Bronchial epithelial cell (primary cell): ENCODE measurements at regions not wholly inside any gene's neighbourhood (a gene's known extent, or its start where the extent isn't known, plus 50 kb on each side); places are given as distances from the start of the nearest gene placed in this dataset.

Source experiments
- DNase-seq: peaks from one replicate; pipeline ENCODE4 v3.0.0-alpha.2; 2010; ENCODE audit warnings: low read depth
- FAIRE-seq: peaks from 2 replicates; lab custom pipeline; 2011; peaks lifted over from hg19 to GRCh38; lab: Jason Lieb, UNC
- H3K27me3 ChIP-seq: 2 replicates; pipeline ENCODE4 v1.5.1; 2011; ENCODE audit warnings: low read length; ENCODE audit not compliant: control insufficient read depth, insufficient read depth
- H3K36me3 ChIP-seq: 2 replicates; pipeline ENCODE4 v1.5.1; 2011; ENCODE audit warnings: low read length; ENCODE audit not compliant: control insufficient read depth, insufficient read depth
- H3K4me3 ChIP-seq: 2 replicates; pipeline ENCODE4 v1.5.1; 2011; ENCODE audit warnings: mild to moderate bottlenecking, low read depth, low read length, control low read depth
- CTCF ChIP-seq: IDR thresholded peaks from 2 replicates; pipeline ENCODE4 v1.5.1; 2011; ENCODE audit warnings: mild to moderate bottlenecking, moderate library complexity, low read length, control low read depth, inconsistent platforms; ENCODE audit not compliant: insufficient read depth, severe bottlenecking

- FAIRE-seq (no peak), DNase-seq (no peak)
- no peak for TF ChIP-seq CTCF
- no peaks in the 10 kb centered on the region for H3K36me3 ChIP-seq
- H3K4me3 ChIP-seq: no peak overlapping the region
- H3K27me3 ChIP-seq: no peaks in the 10 kb centered on the region
Measured at GRCh38 chr6:51495610-51496396, 591.6 kb downstream of the PKHD1 start.

GRCh38 chr6:51502996-51503395, 584.4 kb downstream of the PKHD1 start:
- FAIRE-seq (no peak), DNase-seq (no peak)
- Histone ChIP-seq H3K27me3 (no peaks in the 10 kb centered on the region), H3K4me3 (no peak overlapping the region), H3K36me3 (no peaks in the 10 kb centered on the region)
- no peak for TF ChIP-seq CTCF

GRCh38 chr6:51505434-51505833, 582.0 kb downstream of the PKHD1 start:
- FAIRE-seq (no peak), DNase-seq (peak; percentile 47)
- Histone ChIP-seq H3K36me3 (no peaks in the 10 kb centered on the region), H3K27me3 (no peaks in the 10 kb centered on the region), H3K4me3 (no peak overlapping the region)
- TF ChIP-seq CTCF: no peak

- FAIRE-seq (no peak), DNase-seq (no peak)
- Histone ChIP-seq H3K36me3 (no peaks in the 10 kb centered on the region), H3K4me3 (no peak overlapping the region), H3K27me3 (no peaks in the 10 kb centered on the region)
- TF ChIP-seq CTCF: no peak
Measured at GRCh38 chr6:51509597-51509996, 577.8 kb downstream of the PKHD1 start.

GRCh38 chr6:51511081-51511480, 576.3 kb downstream of the PKHD1 start:
- Histone ChIP-seq H3K36me3 (no peaks in the 10 kb centered on the region), H3K4me3 (no peak overlapping the region), H3K27me3 (no peaks in the 10 kb centered on the region)
- FAIRE-seq (no peak), DNase-seq (no peak)
- no peak for TF ChIP-seq CTCF
